HG02642 (cell line): ENCODE measurements at regions not wholly inside any gene's neighbourhood (a gene's known extent, or its start where the extent isn't known, plus 50 kb on each side); places are given as distances from the start of the nearest gene placed in this dataset.
"Not testable (repeated sequence)": the region's sequence is repeated elsewhere in the genome, so short reads cannot be mapped to it uniquely, and the experiment has no call there.

Source experiments
- ATAC-seq: cut with Tn5 transposase; IDR thresholded peaks from one replicate; pipeline ENCODE4 v1.9.1; 2021; ENCODE audit warnings: mild to moderate bottlenecking; ENCODE audit not compliant: unreplicated experiment, poor library complexity

DNA sequence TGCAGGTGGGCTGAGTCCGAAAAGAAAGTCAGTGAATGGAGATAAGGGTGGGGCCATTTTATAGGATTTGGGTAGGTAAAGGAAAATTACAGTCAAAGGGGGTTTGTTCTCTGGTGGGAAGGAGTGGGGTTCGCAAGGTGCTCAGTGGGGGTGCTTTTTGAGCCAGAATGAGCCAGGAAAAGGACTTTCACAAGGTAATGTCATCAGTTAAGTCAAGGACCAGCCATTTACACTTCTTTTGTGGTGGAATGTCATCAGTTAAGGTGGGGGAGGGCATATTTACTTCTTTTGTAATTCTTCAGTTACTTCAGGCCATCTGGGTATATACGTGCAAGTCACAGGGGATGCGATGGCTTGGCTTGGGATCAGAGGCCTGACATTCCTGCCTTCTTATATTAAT is 705.5 kb upstream of the NEGR1 start:
- not testable (repeated sequence) for ATAC-seq

DNA sequence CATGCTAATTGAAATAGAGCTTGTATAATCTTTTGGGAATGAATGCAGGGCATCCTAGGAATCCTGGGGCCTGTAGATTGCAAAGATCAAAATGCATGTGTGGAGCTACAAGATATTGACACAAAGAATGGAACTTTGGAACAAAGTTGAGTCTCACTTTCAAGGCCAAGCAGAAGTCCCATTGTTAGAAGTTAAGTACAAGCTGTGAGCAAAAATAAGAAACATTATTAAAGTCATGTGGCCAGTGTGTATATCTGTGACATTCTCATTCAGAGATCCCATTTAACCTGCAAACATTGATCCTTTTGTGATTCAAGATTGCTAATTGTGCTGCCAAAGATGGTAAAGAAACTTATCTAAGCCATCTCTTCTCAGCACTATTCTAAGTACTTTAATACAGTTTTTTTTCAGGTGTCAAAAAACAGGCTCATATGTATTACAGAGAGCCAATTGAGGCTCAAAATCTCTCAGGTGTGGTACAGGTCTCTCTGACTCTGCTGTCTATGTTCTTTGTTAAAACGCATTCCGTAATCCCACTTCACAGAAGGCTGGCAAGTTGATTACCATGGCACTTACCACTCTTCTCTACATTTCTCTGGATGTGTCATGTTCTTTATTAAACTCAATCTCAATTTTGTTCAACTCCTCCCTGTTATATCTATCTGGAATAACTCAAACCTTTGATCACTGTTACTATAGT is 704.4 kb upstream of the NEGR1 start:
- ATAC-seq, result no peak

DNA sequence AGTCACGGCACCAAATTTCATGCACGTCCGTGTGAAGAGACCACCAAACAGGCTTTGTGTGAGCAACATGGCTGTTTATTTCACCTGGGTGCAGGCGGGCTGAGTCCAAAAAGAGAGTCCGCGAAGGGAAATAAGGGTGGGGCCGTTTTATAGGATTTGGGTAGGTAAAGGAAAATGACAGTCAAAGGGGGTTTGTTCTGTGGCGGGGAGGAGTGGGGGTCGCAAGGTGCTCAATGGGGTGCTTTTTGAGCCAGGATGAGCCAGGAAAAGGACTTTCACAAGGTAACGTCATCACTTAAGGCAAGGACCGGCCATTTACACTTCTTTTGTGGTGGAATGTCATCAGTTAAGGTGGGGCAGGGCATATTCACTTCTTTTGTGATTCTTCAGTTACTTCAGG is 702.7 kb upstream of the NEGR1 start:
- not testable (repeated sequence) for ATAC-seq

DNA sequence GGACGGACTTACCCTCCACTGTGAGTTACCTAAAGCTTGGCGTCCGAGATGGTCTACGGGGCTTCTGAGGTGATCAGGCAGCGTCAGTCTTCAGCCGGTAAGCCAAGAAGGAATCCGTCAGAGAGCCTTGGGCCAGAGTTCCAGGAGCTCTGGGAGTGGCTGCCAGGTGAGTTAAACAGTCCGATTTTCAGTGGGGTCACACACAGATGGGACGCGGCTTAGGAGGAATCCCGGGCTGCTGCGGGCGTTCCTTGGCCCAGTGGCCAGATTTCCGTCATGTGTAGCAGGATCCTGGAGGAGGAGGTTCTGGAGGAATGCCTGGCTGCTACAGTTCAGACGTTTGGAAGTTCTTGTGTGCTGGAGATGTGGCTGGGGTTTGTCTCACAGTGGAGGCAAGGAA is 700.7 kb upstream of the NEGR1 start:
- ATAC-seq, result not testable (repeated sequence)

DNA sequence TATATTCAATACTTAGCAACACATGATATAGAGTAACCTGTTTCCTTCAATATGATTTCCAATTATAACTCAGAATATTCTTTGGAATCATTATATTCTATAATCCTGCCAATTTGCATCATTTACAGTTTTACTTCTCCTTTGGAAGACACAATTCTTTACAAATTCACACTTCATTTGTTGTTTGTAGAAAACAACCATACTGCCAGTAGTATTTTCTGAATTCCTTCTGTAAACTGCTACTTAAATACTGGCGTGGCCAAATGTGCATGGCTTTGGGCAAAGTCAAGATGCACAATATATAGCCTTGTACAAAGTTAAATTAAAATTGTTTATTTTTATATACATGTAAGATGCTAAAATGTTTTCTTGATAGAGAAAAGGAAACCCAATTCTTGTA is 687.1 kb upstream of the NEGR1 start:
- no peak for ATAC-seq

DNA sequence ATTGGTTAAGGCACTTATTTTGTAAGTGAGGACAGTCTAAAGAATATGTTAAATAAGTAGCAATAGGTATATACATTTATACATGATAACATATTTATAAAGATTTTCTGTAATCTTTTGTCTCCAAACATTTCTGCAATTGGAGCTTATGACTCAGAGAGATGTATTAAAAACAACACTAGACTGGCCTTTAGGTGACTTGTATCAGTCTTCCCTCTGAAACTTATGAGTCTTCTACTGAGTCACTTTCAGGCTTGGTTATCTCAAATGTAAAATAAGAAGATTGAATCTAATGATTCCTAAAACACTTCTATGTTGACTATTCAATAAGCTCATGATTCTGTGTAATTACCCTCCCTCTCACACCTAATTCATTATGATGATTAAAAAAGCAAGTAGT is 672.6 kb upstream of the NEGR1 start:
- no peak for ATAC-seq

DNA sequence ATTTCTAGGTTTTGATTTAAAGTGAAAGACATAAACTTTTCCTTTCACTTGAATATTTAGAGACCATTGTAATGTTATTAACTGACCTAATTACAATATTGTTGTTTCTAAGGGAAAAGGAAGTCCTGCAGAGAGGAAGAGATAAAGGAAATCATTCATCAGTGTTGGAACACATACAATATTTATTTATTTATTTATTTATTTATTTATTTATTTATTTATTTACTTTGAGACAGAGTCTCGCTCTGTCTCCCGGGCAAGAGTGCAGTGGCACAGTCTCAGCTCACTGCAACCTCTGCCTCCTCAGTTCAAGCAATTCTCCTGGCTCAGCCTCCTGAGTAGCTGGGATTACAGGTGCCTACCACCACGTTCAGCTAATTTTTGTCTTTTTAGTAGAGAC is 668.6 kb upstream of the NEGR1 start:
- not testable (repeated sequence) for ATAC-seq

DNA sequence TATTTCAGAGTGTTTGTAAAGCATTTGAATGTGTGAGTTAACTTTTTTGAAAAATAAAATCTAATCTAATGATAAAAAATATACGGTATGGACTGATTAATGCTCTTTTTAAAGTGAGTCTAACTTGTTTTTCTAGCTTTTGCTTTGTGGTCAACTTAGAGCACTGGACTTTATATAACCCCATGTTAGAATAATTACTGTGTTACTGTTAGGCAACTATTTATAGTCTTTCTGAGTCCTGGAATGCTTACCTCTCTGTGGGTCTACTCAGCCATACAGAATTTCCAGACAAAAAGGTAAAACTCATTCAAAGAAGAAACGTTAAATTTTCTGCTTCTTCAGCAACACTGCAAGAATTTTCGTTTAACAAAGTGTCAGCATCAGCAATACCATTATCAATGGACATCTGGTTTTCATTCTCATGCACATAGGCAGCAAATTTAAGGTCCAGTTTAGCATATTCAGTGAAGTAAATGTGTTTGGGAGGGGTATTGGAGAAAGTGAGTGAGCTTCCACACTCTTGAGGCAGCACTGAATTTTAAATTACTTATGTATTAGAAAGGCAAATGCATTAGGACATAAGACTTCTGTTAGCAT is 664.7 kb upstream of the NEGR1 start:
- no peak for ATAC-seq

DNA sequence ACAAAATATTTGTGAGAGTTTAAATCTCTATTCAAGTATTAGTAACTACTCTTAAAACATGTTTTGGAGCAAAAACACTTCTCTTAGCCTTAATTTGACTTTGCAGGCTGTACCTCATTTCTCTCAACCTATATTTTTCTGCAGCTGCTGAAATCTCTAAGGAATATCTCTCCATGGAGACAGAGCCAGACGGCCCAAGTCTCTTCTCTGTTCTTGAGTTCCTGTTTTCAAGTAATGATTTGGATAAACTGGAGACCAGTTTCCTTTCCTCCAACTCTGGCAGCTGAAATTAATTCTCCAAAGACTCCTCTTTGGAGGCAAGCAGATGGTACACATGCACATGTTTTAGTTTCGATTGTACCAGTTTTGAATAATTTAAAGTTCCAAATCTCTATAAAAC is 659.7 kb upstream of the NEGR1 start:
- ATAC-seq, result no peak

DNA sequence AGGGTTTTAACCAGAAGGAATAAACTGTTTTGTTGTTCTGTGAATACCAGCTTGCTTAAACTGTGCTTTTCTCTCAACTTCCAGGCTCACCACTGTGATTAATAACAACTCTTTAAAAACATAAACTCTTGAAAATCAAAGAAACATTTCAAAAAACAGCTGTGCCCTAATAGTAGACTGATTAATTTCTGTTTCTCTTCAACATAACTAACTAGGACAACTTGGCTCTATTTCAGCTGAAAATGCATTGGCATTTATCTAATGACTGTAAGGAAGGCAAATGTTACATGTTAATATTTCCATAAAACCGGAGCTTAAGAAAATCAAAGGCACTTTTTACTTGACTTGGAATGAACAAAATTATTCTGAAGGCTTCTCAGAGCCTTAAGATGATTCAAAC is 656.1 kb upstream of the NEGR1 start:
- no peak for ATAC-seq

DNA sequence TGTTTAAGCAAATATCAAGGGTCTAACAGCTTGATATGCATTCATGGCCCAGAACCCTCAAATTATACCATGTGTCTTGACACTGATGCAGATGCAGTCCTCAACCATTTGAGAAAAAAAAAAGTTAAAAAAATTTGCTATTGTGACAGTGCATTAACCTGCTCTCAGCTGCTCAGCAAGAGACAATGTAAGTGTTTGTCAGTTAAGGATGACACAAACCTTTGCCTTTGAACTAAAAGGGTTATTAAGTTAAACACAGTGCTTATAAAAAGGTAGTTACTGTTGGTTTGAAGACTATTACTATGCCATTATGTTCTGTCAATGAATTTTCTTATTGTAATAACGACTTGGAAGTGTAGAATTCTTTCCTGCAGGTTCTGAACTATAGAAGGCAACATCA is 655.6 kb upstream of the NEGR1 start:
- ATAC-seq, result no peak

DNA sequence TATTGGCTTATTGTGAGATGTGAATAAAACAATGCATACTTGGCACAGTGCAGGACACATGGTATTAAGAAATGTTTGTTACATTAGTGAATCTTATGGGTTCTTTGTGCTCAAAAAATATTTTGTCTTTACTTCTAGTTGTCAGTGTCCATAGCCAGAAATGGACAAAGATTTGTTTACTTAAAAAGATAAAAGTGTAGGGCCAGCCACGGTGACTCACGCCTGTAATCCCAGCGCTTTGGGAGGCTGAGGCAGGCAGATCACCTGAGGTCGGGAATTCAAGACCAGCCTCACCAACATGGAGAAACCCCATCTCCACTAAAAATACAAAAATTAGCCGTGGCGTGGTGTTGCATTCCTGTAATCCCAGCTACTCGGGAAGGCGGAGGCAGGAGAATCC is 654.6 kb upstream of the NEGR1 start:
- no peak for ATAC-seq

DNA sequence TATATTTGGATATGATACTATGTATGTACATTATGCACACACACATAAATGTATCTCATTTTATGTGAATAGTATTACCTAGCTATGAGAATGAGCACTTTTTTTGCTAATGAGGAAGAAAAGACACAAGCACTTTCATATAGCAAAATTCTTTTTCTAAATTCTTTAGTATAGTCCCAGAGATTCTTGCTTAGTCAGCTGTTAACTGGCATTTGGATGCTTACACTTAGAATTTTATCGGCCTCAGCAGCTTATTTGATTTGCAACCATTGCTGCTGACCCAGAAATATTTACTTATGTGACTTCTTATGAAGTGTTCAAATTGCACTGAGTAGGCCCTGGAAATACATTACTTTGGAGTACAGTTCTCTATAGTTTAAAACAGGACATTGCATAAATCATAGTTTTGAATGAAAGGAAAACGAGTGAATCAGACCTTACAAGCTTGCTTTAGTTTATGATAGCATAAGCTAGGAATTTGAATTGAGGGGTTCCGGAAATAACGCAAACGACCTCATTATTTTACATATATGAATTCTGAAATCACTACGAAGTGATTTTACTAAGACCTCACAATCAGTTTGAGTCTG is 653.9 kb upstream of the NEGR1 start:
- ATAC-seq, result no peak

DNA sequence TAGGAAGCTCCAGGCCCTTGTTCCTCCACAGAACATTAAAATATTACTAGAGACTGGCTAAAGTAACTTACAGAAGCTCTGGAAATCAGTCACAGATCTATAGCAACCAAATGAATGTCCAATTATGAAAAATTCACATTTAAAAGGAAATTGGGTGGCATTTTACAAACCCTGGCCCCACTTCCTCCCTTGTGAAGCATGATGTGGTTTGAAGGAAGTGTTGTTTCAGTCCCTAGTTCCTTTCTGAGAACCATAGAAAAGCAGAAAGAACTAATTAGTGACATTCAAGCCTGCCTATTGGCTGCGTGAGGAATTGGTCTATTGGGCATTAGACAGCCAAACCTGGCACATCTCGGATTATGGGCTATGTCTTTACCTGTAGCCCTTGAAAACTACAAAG is 649.7 kb upstream of the NEGR1 start:
- ATAC-seq, result no peak

DNA sequence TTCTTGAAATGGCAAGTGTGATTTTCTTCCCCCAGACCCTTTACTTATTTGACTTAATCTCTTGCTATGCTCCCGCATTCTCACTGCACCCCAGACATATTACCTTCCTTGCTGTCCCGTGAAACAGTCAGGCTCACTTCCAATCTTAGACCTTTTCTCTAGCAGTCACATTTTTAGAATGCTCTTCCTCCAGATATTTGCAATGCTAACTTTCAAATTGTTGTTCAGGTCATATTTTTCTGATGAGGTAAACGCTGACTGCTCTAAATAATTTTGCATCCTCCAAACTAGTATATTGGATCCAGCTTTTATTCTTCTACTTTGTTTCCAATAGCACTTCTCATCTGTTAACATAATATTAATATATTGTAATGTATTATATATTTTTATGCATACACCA is 648.2 kb upstream of the NEGR1 start:
- no peak for ATAC-seq

DNA sequence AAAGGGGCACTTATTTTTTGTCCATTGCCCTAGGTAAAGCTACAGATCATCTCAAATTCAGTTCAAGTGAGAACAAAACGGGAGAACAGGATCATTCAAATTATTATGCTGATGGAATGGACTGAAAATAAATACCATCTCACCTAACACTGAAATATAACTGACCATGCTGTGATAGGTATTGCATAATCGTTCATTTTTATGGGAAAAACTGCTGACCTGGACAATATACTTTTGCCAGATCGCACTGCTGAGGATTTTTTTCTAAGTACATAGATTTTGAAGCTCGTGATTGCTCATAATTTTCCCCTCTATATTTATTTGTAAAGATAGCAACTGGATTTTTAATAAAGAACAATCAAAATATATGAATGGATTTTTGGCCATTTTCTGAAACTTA is 636.6 kb upstream of the NEGR1 start:
- ATAC-seq, result no peak

DNA sequence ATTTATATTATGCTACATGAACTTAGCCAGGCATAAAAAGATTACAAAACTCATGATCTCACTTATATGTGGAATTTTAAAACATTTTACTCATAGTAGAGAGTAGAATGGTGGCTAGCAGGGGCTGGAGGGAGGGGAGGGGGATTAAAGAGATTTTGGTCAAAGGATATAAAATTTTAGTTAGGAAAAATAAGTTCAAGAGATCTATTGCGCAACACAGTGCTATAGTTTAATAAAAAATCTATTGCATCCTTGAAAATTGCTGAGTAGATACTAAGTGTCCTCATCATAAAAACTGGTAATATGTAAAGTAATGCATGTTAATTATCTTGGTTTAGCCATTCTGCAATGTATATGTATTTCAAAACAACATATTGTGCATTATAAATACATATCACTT is 635.6 kb upstream of the NEGR1 start:
- ATAC-seq, result no peak

DNA sequence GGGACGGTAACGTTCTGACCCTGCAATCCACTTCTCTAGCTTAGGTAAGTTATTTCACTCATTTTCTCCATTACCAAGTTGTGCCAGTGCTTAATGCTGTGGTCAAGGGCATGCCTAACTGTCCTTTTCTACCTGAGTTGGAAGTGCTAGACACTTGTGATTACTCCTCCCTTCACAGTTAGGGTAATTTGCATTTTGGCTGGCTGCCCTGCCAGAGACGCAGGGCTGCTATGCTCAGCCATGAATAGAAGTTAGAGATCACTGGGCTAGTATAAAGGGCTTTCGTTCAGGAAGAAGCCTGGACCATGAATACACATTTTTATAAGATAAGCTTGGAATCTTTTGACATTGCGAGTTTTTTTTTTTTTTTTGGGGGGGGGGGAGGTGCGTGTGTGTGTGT is 633.2 kb upstream of the NEGR1 start:
- no peak for ATAC-seq

DNA sequence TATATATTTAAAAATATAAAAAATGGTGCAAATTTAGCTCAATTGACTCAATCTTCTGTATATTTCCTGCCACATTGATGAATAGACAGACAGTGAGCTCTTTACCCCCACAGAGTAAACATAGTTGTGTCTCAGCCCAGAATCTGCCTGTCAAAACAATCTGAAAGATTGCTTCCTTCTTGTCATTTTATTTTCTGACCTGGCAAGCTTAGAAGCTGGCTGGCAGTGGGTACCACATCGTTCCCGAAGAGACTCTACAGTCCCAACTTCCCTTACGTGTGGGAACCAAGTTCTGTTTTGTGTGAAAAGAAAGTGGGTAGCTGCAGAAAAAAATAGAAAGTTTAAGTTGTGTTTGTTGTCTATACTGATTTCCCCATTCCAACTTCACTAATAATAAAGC is 629.3 kb upstream of the NEGR1 start:
- ATAC-seq, result no peak

DNA sequence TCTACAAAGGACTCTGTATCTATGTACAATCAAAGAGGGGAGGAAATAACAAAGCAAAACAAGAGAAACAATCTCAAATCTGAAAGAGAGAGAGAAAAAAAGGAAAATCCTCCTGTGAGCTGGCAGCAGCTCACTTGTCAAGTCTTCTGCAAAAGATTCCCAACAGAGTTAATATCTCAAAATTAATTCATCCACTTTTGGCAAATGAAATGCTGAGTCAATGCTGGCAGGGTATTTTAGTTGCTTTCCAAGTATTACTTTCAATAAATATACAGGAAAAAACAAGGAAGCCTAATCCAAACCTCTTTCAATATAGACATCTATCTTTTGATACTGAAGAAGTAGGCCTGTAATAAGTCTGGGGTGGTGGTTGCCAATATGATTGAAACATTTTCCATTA is 613.9 kb upstream of the NEGR1 start:
- ATAC-seq, result no peak

DNA sequence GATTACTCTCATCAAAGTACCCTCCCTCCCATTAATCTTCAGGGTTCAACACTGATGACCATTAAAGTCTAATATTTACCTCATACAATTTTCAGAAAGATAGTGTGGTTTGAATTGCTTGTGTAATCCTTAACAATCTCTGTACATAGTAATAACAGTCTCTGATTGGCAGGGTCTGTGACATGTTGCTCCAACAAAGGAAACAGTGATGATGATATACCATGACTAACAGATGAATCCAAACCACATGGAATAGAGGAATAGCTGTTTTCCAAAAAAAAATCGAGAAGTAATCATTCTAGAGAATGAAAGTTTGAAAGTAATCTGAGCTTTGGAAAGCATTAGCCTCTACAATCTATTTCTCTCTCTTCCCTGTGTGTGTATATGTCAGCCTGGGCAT is 610.1 kb upstream of the NEGR1 start:
- no peak for ATAC-seq

DNA sequence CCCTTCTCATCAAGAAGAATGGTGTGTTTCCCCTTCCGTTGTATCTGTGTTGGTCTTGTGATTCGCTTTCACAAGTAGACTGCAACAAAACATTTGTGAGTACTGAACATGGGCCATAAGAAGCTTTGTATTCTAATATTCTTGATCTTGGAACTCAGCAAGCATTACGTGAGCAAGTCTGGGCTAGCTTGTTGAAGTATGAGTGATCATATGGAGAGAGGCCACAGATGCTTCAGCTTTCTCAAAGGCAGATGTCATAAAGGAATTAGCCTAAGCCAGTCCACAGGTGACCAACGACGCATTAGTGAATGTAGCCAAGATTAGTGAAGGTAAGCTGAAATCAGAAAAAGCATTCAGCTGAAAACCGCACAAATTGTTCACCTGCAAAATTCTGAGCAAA is 609.6 kb upstream of the NEGR1 start:
- ATAC-seq, result no peak
